ENCODE measurements at regions not wholly inside any gene's neighbourhood (a gene's known extent, or its start where the extent isn't known, plus 50 kb on each side); places are given as distances from the start of the nearest gene placed in this dataset.

GRCh38 chr5:147072622-147073021 is 162.2 kb upstream of the STK32A start:
- no peak overlapping the region for H3K4me2 ChIP-seq (ENCODE audit: low read length)
- TF ChIP-seq EZH2 (IDR thresholded peaks at IDR 0.05; ENCODE audit: insufficient read depth, low read length) (no peak), CTCF (IDR thresholded peaks at IDR 0.05; ENCODE audit: insufficient read depth, low read depth, low read length) (no peak)
- no peaks in the 10 kb centered on the region for H3K27me3 Mint-ChIP-seq (ENCODE audit: low read depth, unreplicated experiment)
- no peak overlapping the region for H3K4me3 ChIP-seq (ENCODE audit: insufficient read depth, low read depth, low read length)
- no peaks in the 10 kb centered on the region for H3K36me3 Mint-ChIP-seq (ENCODE audit: low read depth, unreplicated experiment)
- no peaks in the 10 kb centered on the region for H3K79me2 ChIP-seq (ENCODE audit: insufficient read depth, low read length)
- no peak overlapping the region for H3K27ac Mint-ChIP-seq (ENCODE audit: unreplicated experiment)
- no peak overlapping the region for H3K9ac ChIP-seq (ENCODE audit: low read length)
- DNase-seq (ENCODE audit: low read depth) (no peak), FAIRE-seq (no peak)
- no peaks in the 10 kb centered on the region for H3K9me3 Mint-ChIP-seq (ENCODE audit: unreplicated experiment)
- no peaks in the 10 kb centered on the region for H3K36me3 ChIP-seq (ENCODE audit: insufficient read depth, low read length)
- no peak overlapping the region for H3K4me3 Mint-ChIP-seq (ENCODE audit: unreplicated experiment)
- no peaks in the 10 kb centered on the region for H3K9me3 ChIP-seq (ENCODE audit: insufficient read depth, low read depth, low read length)
- no peak overlapping the region for H3K27ac ChIP-seq (ENCODE audit: low read depth, low read length)
- H3K4me1 Mint-ChIP-seq (ENCODE audit: low read depth, unreplicated experiment): no peaks in the 10 kb centered on the region
- no peaks in the 10 kb centered on the region for H3K27me3 ChIP-seq (ENCODE audit: insufficient read depth, low read length)
- H4K20me1 ChIP-seq (ENCODE audit: insufficient read depth, low read length): no peaks in the 10 kb centered on the region
- H2AFZ ChIP-seq (ENCODE audit: low read depth, low read length): no peak overlapping the region
- no peaks in the 10 kb centered on the region for H3K4me1 ChIP-seq (ENCODE audit: insufficient read depth, low read length)

- Histone ChIP-seq H3K4me3 (ENCODE audit: insufficient read depth, low read depth, low read length) (no peak overlapping the region), H3K4me1 (ENCODE audit: insufficient read depth, low read length) (no peaks in the 10 kb centered on the region), H2AFZ (ENCODE audit: low read depth, low read length) (no peak overlapping the region), H3K27ac (ENCODE audit: low read depth, low read length) (no peak overlapping the region), H4K20me1 (ENCODE audit: insufficient read depth, low read length) (no peaks in the 10 kb centered on the region), H3K79me2 (ENCODE audit: insufficient read depth, low read length) (no peaks in the 10 kb centered on the region), H3K4me2 (ENCODE audit: low read length) (no peak overlapping the region), H3K36me3 (ENCODE audit: insufficient read depth, low read length) (no peaks in the 10 kb centered on the region), H3K27me3 (ENCODE audit: insufficient read depth, low read length) (no peaks in the 10 kb centered on the region), H3K9me3 (ENCODE audit: insufficient read depth, low read depth, low read length) (no peaks in the 10 kb centered on the region), H3K9ac (ENCODE audit: low read length) (no peak overlapping the region)
- Mint-ChIP-seq H3K36me3 (ENCODE audit: low read depth, unreplicated experiment) (no peaks in the 10 kb centered on the region), H3K4me3 (ENCODE audit: unreplicated experiment) (no peak overlapping the region), H3K9me3 (ENCODE audit: unreplicated experiment) (no peaks in the 10 kb centered on the region), H3K4me1 (ENCODE audit: low read depth, unreplicated experiment) (no peaks in the 10 kb centered on the region), H3K27me3 (ENCODE audit: low read depth, unreplicated experiment) (no peaks in the 10 kb centered on the region), H3K27ac (ENCODE audit: unreplicated experiment) (no peak overlapping the region)
- FAIRE-seq: no peak
- TF ChIP-seq EZH2 (IDR thresholded peaks at IDR 0.05; ENCODE audit: insufficient read depth, low read length) (no peak), CTCF (IDR thresholded peaks at IDR 0.05; ENCODE audit: insufficient read depth, low read depth, low read length) (no peak)
- DNase-seq (ENCODE audit: low read depth): no peak
Observed at GRCh38 chr5:147073098-147073497, 161.7 kb upstream of the STK32A start.

GRCh38 chr5:147075187-147075586 is 159.6 kb upstream of the STK32A start:
- H3K4me3 ChIP-seq (ENCODE audit: insufficient read depth, low read depth, low read length): no peak overlapping the region
- no peak overlapping the region for H3K4me3 Mint-ChIP-seq (ENCODE audit: unreplicated experiment)
- no peak overlapping the region for H3K27ac Mint-ChIP-seq (ENCODE audit: unreplicated experiment)
- H3K9me3 ChIP-seq (ENCODE audit: insufficient read depth, low read depth, low read length): no peaks in the 10 kb centered on the region
- no peak for DNase-seq (ENCODE audit: low read depth)
- TF ChIP-seq CTCF (IDR thresholded peaks at IDR 0.05; ENCODE audit: insufficient read depth, low read depth, low read length) (no peak), EZH2 (IDR thresholded peaks at IDR 0.05; ENCODE audit: insufficient read depth, low read length) (no peak)
- H3K9me3 Mint-ChIP-seq (ENCODE audit: unreplicated experiment): no peaks in the 10 kb centered on the region
- no peak overlapping the region for H2AFZ ChIP-seq (ENCODE audit: low read depth, low read length)
- FAIRE-seq: no peak
- no peaks in the 10 kb centered on the region for H3K79me2 ChIP-seq (ENCODE audit: insufficient read depth, low read length)
- H3K36me3 Mint-ChIP-seq (ENCODE audit: low read depth, unreplicated experiment): no peaks in the 10 kb centered on the region
- no peaks in the 10 kb centered on the region for H3K4me1 ChIP-seq (ENCODE audit: insufficient read depth, low read length)
- H4K20me1 ChIP-seq (ENCODE audit: insufficient read depth, low read length): no peaks in the 10 kb centered on the region
- no peaks in the 10 kb centered on the region for H3K36me3 ChIP-seq (ENCODE audit: insufficient read depth, low read length)
- no peaks in the 10 kb centered on the region for H3K27me3 ChIP-seq (ENCODE audit: insufficient read depth, low read length)
- no peak overlapping the region for H3K27ac ChIP-seq (ENCODE audit: low read depth, low read length)
- H3K4me2 ChIP-seq (ENCODE audit: low read length): no peak overlapping the region
- no peaks in the 10 kb centered on the region for H3K27me3 Mint-ChIP-seq (ENCODE audit: low read depth, unreplicated experiment)
- H3K9ac ChIP-seq (ENCODE audit: low read length): no peak overlapping the region
- H3K4me1 Mint-ChIP-seq (ENCODE audit: low read depth, unreplicated experiment): no peaks in the 10 kb centered on the region

All from astrocyte (in vitro differentiated cells and primary cell).